Pulmonary artery endothelial cell (primary cell): ENCODE measurements at regions not wholly inside any gene's neighbourhood (a gene's known extent, or its start where the extent isn't known, plus 50 kb on each side); places are given as distances from the start of the nearest gene placed in this dataset.
"Not testable (repeated sequence)": the region's sequence is repeated elsewhere in the genome, so short reads cannot be mapped to it uniquely, and the experiment has no call there.

ENCODE experiments used
- DNase-seq: peaks from one replicate; pipeline ENCODE4 v3.0.0-alpha.2; 2011; ENCODE audit warnings: low read depth, low spot score

DNA sequence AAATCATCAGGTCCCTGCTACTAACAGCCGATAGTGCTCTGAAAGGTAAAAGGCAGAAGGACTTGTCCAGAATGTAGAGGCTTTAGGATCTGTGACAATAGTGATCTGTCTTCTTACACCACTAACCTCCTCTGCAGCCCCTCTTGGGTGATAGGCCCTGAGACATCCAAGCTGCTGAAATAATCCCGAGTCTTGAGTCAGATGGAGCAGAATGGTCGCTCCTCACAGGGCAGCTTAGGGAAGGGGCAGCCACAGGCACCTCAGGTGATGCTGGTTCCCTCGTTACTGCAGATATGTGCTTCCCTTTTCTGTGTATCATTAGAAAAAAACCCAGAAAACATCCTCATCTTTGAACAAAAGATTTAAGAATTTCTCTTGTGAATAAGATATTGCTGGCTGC is 157.1 kb upstream of the DLX2 start:
- DNase-seq = no peak

DNA sequence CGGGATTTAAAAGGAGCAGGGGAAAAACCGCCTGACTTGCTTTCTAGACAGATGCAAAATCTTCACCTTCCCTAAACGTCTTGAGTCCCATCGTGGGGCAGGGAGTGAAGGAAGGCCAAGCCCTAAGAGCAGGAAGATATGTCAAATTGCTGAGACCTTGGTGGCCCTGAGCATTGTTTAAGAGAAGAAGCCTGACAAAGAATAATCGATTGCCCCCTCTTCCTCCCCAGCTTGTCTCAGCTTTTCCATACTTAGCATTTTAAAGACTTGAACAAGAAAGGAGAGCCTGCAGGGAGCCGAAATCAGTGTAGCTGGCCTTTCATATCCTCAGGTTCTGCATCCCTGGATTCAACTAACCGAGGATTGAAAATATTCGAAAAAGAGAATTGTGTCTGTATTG is 157.6 kb upstream of the DLX2 start:
- no peak for DNase-seq

DNA sequence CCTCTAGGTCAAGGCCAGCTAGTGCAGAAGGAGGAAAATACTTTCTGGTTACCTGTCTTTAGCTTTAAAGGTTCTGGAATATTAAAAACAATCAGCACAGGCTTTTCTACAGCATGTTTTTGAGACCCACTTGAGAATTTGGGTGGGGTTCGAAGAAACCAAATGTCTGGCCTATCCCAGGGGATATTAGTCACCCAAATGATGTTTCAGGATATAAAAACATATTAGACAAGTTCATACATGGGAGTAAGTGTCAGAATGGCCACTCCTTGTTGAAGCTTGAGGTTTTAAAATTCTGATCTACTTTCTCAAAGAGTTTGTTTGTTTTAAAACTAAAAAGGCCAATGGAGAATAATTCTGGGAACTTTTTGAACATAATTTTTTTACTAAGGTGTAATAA is 158.6 kb upstream of the DLX2 start:
- no peak for DNase-seq

DNA sequence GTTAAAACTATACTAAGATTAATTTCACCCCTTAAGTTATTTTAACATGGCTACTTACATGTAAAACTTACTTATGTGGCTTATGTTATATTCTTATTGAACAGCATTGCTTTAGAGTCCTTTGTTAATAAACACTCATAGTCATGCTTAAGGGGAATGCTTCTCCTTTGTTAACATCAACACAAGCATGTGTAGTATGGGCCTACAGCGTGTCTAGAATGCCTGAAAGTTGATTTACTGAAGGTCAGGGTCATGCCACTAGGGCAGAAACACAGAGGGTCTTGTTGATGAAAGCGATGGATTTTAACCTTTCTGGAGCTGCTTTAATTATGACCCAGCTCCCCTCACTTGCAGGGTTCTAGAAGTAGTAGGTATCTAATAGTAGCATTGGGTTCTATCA is 159.8 kb upstream of the DLX2 start:
- no peak for DNase-seq

GRCh38 chr2:172264820-172265219 is 162.1 kb upstream of the DLX2 start:
- DNase-seq = not testable (repeated sequence)

GRCh38 chr2:172269507-172270244 is 157.7 kb upstream of the ITGA6 start:
- not testable (repeated sequence) for DNase-seq

DNA sequence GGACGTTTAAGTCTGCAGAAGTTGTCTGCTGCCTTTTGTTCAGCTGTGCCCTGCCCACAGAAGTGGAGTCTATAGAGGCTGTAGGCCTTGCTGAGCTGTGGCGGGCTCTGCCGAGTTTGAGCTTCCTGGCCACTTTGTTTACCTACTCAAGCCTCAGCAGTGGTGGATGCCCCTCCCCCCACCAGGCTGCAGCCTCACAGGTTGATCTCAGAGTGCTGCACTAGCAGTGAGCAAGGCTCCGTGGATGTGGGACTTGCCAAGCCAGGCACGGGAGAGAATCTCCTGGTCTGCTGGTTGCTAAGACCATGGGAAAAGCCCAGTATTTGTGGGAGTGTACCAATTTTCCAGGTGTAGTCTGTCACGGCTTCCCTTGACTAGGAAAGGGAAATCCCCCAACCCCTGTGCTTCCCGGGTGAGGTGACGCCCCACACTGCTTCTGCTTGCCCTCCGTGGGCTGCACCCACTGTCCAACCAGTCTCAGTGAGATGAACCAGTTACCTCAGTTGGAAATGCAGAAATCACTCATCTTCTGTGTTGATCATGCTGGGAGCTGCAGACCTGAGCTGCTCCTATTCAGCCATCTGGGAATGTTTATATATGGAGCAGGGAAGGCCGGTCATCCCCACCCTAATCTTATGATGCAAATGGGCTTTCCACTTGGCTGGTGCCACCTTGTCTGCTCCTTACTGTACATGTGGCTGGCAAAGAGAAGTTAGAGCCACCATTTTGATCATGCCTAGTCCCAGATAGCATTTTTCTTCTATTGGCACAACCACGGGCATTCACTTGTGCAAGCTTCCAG is 156.9 kb upstream of the ITGA6 start:
- no peak for DNase-seq

DNA sequence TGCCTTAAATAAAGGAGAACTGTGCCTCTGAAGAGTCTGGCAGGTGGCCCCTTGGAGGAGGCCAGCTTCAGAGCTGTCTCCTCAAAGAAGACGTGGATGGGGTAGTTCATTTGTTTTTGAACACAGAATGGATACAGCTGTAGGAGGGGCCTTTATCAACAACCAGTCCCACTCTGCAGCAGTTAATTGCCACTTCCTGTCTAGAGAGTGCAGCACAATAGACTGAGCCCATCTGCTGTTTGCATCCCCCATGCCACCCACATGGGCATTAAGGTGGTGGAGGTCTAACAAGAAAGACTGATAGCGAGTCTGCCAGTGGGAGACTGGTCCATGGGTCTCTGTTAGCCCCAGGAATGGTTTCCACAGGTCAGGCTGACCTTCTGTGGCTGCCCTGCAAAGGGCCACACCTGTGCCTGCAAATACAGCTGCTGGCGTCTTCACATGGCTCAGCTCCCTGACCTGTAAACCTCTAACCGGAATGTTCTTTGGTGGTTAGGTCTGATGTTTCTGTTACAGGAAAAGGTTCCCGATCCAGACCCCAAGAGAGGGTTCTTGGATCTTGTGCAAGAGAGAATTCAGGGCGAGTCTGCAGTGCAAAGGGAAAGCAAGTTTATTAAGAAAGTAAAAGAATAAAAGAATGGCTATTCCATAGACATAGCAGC is 153.3 kb upstream of the ITGA6 start:
- no peak for DNase-seq

DNA sequence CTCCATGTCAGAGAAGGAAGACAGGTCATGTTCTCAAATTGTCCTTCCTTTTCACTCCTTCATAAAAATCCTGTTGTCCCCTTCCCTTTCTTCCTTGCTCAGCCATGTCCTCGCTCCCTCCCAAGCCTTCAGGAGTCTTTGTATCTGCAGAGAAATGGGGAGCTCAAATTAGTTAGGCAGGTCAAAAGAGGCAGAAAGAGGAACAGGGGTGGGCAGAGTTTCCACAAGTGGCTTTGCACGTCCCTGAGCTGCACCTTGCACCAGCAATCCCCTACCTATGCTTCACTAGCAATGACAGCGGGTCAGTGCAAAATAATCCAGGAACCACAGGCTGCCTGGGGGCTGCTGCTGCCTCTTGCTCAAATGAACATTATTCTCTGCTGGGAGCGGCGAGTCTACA is 152.1 kb upstream of the ITGA6 start:
- DNase-seq = no peak

DNA sequence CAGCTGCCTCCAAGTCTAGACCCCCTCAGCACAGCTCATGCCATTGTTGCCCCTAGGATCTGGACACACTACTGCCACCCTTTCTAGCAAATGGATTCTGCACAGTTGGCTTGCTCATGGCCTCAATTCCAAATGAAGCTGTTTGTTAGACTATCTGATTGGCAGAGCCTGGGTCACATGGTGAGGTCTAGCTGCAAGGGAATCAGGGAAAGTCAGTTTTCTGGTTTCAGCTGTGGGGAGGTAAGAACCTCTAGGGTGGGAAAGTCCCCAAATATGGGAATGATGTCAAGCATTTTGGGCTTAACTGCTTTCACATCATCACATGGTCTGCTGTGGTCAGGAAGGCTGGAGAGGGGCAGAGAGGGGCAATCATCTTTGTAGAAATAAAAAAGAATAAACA is 150.4 kb upstream of the ITGA6 start:
- no peak for DNase-seq

DNA sequence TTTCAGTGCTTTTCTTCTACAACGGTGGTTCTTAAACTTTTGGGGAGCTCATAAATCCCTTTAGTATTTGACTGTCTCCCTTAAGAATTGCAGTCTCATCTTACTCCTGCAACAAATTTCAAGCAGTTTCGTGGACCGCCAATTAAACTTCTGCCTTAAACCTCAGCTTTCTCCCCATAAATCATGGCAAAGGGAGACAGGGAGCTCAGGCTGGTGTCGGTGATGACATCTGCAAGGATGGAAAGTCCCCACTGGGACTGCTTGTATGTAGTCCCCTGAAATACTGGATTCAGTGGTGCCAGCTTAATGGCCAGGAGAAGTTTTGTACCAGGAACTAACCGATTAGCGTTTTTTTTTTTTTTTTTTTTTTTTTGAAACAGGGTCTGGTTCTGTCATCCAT is 148.7 kb upstream of the ITGA6 start:
- no peak for DNase-seq

DNA sequence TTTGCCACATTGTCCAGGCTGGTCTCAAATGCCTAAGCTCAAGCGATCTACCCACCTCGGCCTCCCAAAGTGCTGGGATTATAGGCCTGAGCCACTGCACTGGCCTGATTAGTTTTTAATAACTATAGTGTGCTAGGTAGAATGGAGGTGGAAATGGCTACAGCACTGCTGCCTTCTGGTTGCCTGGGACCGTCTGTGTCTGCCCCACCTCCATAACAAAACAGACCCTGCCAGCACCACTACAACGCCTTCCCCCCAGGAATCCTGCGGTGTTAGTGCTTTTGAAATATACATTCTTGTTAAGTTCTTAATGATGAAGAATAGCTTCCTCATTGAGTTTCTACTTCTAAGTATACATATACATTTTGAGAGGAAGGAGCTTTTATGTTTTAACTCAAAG is 148.2 kb upstream of the ITGA6 start:
- no peak for DNase-seq

DNA sequence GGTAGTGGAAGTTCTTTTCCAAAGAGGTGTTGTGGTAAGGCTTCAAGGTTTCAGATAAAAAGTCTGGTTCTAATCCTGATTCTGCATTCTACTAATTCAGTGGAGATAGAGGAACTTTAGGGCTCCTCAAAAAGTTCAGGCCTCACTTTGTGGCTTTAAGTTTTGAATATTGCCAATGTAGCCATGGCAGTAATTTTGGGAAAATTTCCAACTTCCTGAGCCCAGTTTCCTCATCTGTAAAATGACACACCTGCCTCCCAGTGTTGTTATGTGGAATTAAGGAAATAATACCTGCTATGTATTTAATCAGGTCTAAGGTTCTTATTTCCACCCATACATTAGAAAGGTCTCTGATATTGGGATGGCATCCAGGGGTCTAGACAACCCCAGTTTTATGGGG is 147.6 kb upstream of the ITGA6 start:
- no peak for DNase-seq

GRCh38 chr2:172280571-172281361 is 146.6 kb upstream of the ITGA6 start:
- no peak for DNase-seq

- no peak for DNase-seq
These were observed 145.5 kb upstream of the ITGA6 start for GRCh38 chr2:172281648-172282570.

- peak; percentile 71 for DNase-seq
These were observed 144.4 kb upstream of the ITGA6 start for GRCh38 chr2:172282944-172283343.

DNA sequence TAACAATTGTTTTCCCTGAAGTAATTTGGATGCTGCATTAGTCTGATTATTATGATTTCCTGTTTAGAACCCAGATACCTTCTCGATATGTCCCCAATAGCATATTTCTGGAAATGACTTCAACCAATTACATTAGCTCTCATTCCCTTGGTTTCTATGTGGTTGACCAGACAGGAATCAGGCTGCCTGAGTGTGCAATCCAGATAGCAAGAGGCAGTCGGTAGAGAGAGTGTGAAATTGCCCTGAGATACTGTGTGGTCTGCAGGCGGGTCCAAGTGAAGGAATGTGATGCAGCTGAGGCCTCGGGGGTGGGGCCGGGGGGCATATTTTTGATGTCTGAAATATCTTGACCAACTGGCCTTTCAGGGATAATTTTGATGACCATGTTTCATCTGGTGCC is 143.9 kb upstream of the ITGA6 start:
- DNase-seq = no peak

DNA sequence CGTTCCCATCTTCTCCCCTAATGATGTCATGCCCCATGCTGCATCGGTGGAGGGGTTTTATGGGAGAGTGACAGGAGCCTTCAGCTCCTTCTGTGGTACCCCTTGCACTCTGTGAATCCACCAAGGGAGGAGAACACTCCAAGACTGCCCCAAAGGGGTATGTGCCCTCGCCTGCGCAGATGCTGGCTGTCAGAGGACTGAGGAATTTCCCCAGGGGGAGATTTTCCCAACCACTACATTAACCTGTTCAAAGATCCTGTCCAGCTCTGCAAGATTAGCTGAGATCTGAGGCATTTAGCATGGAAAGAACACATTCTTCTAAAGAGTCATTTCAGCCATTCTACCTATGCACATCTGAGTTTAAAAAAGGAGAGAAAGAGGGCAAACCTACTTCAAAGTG is 143.2 kb upstream of the ITGA6 start:
- no peak for DNase-seq

- no peak for DNase-seq
These were observed 142.3 kb upstream of the ITGA6 start for GRCh38 chr2:172285010-172285621.

DNA sequence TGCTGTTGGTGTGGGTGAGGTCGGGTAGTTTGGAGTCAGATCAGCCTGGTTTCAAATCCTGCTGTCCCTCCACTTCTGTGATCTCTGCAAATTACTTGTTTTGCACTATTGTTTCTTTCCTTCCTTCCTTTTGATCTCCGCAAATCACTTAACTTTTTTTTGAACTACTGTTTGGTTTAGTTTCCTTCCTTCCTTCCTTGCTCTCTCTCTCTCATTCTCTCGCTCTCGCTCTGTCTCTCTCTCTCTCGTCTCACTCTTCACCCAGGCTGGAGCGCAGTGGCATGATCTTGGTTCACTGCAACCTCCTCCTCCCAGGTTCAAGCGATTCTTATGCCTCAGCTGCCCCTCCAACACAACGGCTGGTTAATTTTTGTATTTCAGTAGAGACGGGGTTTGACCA is 141.6 kb upstream of the ITGA6 start:
- no peak for DNase-seq
